Esophagus squamous epithelium (tissue), 5 donors: ENCODE measurements at regions not wholly inside any gene's neighbourhood (a gene's known extent, or its start where the extent isn't known, plus 50 kb on each side); places are given as distances from the start of the nearest gene placed in this dataset.
A peak's percentile ranks its signal among the peaks of the same experiment; 100 is the strongest.

ENCODE experiments used
- DNase-seq: peaks from one replicate; lab custom pipeline; 2025; lab: John Stamatoyannopoulos, UW
- H3K27ac ChIP-seq, 4 donors: fragments of 200-600 bp; sonication (generic); one replicate each; pipeline ENCODE4 v1.5.1; 2016 to 2019; ENCODE audit warnings: mild to moderate bottlenecking in 1 of 4
- H3K27me3 ChIP-seq, 4 donors: fragments of 200-600 bp; sonication (generic); 1 replicate in 3 of 4; 2 replicates in 1 of 4; pipeline versions ENCODE4 v1.5.1 to v1.6.0; 2017 to 2021; ENCODE audit warnings: antibody characterized with exemption in 1 of 4
- H3K36me3 ChIP-seq, 3 donors: fragments of 200-600 bp; sonication (generic); one replicate each; pipeline ENCODE4 v1.5.1; 2016 to 2019
- H3K4me1 ChIP-seq, 3 donors: fragments of 200-600 bp; sonication (generic); one replicate each; pipeline ENCODE4 v1.5.1; 2017 to 2019
- H3K4me3 ChIP-seq, 4 donors: fragments of 200-600 bp; sonication (generic); 1 replicate in 3 of 4; 2 replicates in 1 of 4; pipeline ENCODE4 v1.5.1; 2016 to 2019; ENCODE audit warnings: mild to moderate bottlenecking in 2 of 4, moderate library complexity in 1 of 4
- H3K9me3 ChIP-seq, 3 donors: fragments of 200-600 bp; sonication (generic); one replicate each; pipeline ENCODE4 v1.5.1; 2016 to 2019
- CTCF ChIP-seq, 6 experiments: fragments of 450-650 bp in 4 of 6; fragments of 200-600 bp in 2 of 6; sonication (generic) in 2 of 6; IDR thresholded peaks; one replicate each; pipeline ENCODE4 v1.5.1; 2016 to 2019; ENCODE audit warnings: antibody characterized with exemption in 6 of 6, mild to moderate bottlenecking in 4 of 6, moderate library complexity in 4 of 6
- POLR2A ChIP-seq, 4 donors: fragments of 450-650 bp; IDR thresholded peaks; one replicate each; pipeline ENCODE4 v1.6.1; 2017; ENCODE audit warnings: antibody characterized with exemption in 4 of 4, mild to moderate bottlenecking in 4 of 4, moderate library complexity in 3 of 4
- WGBS, 2 donors: methylation state at CpG; one replicate each; pipeline ENCODE4 v1.1.5; 2018; 5-methylcytosine and 5-hydroxymethylcytosine counted together
- intact Hi-C: fragments of 100-400 bp; cut with DNase I; formaldehyde crosslinking; loops from one replicate; pipeline ENCODE4 v1.15.0; 2022
- donor health status: DM: yes; HTN: yes; CAD: no.

- Histone ChIP-seq H3K27me3 (no peaks in the 10 kb centered on the region), H3K4me3 (no peak overlapping the region), H3K36me3 (no peaks in the 10 kb centered on the region), H3K27ac (peak overlapping the region in 1 of 4 donors; percentile 27), H3K4me1 (no peaks in the 10 kb centered on the region), H3K9me3 (no peaks in the 10 kb centered on the region)
- intact Hi-C loops = no loop called here
- DNase-seq = no peak
- 81 to 84% methylated on average over 5 of the region's 5 CpGs for WGBS, 2 donors
- no peak for TF ChIP-seq POLR2A (IDR thresholded peaks at IDR 0.05)
- TF ChIP-seq CTCF (IDR thresholded peaks at IDR 0.05) = no peak
Observed at GRCh38 chr9:78566948-78567675, 270.2 kb downstream of the PSAT1 start.

- no peak for DNase-seq
- no peaks in the 10 kb centered on the region for H3K36me3 ChIP-seq
- H3K4me3 ChIP-seq = no peak overlapping the region
- H3K27ac ChIP-seq = peak overlapping the region in 1 of 4 donors; percentile 27
- no peaks in the 10 kb centered on the region for H3K27me3 ChIP-seq
- H3K9me3 ChIP-seq = no peaks in the 10 kb centered on the region
- 70 to 81% methylated on average over 3 of the region's 3 CpGs for WGBS, 2 donors
- intact Hi-C loops = no loop called here
- TF ChIP-seq POLR2A (IDR thresholded peaks at IDR 0.05) = no peak
- no peak for TF ChIP-seq CTCF (IDR thresholded peaks at IDR 0.05)
- no peaks in the 10 kb centered on the region for H3K4me1 ChIP-seq
Observed at GRCh38 chr9:78567693-78568092, 270.8 kb downstream of the PSAT1 start.

- Histone ChIP-seq H3K4me1 (peaks cover 0 to 6% (median 0%) of the 10 kb centered on the region in 3 donors), H3K27ac (no peak overlapping the region), H3K4me3 (no peak overlapping the region), H3K27me3 (no peaks in the 10 kb centered on the region), H3K36me3 (no peaks in the 10 kb centered on the region), H3K9me3 (no peaks in the 10 kb centered on the region)
- no peak for DNase-seq
- 86 to 94% methylated on average over 5 of the region's 5 CpGs for WGBS, 2 donors
- TF ChIP-seq CTCF (IDR thresholded peaks at IDR 0.05) (no peak), POLR2A (IDR thresholded peaks at IDR 0.05) (no peak)
- intact Hi-C loops = no loop called here
Observed at GRCh38 chr9:78568774-78569173, 271.8 kb downstream of the PSAT1 start.

- H3K36me3 ChIP-seq = no peaks in the 10 kb centered on the region
- H3K27ac ChIP-seq = no peak overlapping the region
- no peaks in the 10 kb centered on the region for H3K9me3 ChIP-seq
- H3K4me3 ChIP-seq = no peak overlapping the region
- TF ChIP-seq POLR2A (IDR thresholded peaks at IDR 0.05) (no peak), CTCF (IDR thresholded peaks at IDR 0.05) (no peak)
- no peaks in the 10 kb centered on the region for H3K27me3 ChIP-seq
- 45 to 47% methylated on average over 3 of the region's 3 CpGs for WGBS, 2 donors
- DNase-seq = no peak
- peaks cover 0 to 24% (median 0%) of the 10 kb centered on the region in 3 donors for H3K4me1 ChIP-seq
- intact Hi-C loops = no loop called here
Observed at GRCh38 chr9:78572266-78572665, 275.3 kb downstream of the PSAT1 start.

- H3K27ac ChIP-seq = no peak overlapping the region
- no peak for DNase-seq
- H3K27me3 ChIP-seq = no peaks in the 10 kb centered on the region
- no peaks in the 10 kb centered on the region for H3K9me3 ChIP-seq
- intact Hi-C loops = no loop called here
- WGBS, 2 donors = 57 to 74% methylated on average over 1 of the region's 1 CpG
- H3K4me1 ChIP-seq = peaks cover 0 to 33% (median 0%) of the 10 kb centered on the region in 3 donors
- H3K36me3 ChIP-seq = no peaks in the 10 kb centered on the region
- H3K4me3 ChIP-seq = no peak overlapping the region
- TF ChIP-seq CTCF (IDR thresholded peaks at IDR 0.05) = no peak
- TF ChIP-seq POLR2A (IDR thresholded peaks at IDR 0.05) = no peak
Observed at GRCh38 chr9:78573205-78573604, 276.3 kb downstream of the PSAT1 start.
